ENCODE measurements at regions not wholly inside any gene's neighbourhood (a gene's known extent, or its start where the extent isn't known, plus 50 kb on each side); places are given as distances from the start of the nearest gene placed in this dataset.

GRCh38 chr2:155442755-155443372 is 744.4 kb downstream of the KCNJ3 start:
- H3K4me3 ChIP-seq, result no peak overlapping the region
- no peaks in the 10 kb centered on the region for H3F3A ChIP-seq (replicated peaks; ENCODE audit: low read depth)
- H3K4me1 ChIP-seq (ENCODE audit: insufficient read depth), result no peaks in the 10 kb centered on the region
- no peak overlapping the region for H3K27ac ChIP-seq (ENCODE audit: low read depth)
- H3K9me3 Mint-ChIP-seq, result no peaks in the 10 kb centered on the region
- no peak overlapping the region for H3K27ac Mint-ChIP-seq
- H4K20me1 ChIP-seq (replicated peaks; ENCODE audit: insufficient read depth), result no peaks in the 10 kb centered on the region
- no peak overlapping the region for H2AFZ ChIP-seq
- ATAC-seq (no peak), DNase-seq (ENCODE audit: low spot score) (no peak)
- no peaks in the 10 kb centered on the region for H3K4me1 Mint-ChIP-seq
- H3K79me2 ChIP-seq (replicated peaks; ENCODE audit: insufficient read depth), result no peaks in the 10 kb centered on the region
- H3K4me2 ChIP-seq, result no peak overlapping the region
- H3K27me3 Mint-ChIP-seq (ENCODE audit: insufficient read depth, low read depth, poor library complexity), result no peaks in the 10 kb centered on the region
- no peaks in the 10 kb centered on the region; the same call in 2 of the 3 replicates for H3K36me3 Mint-ChIP-seq (ENCODE audit: low read depth)
- no peak for TF ChIP-seq JUNB (IDR thresholded peaks at IDR 0.05; ENCODE audit: unreplicated experiment)
- TF ChIP-seq EZH2phosphoT487 (IDR thresholded peaks at IDR 0.05; ENCODE audit: unreplicated experiment), result no peak
- H3K4me3 Mint-ChIP-seq, result no peak overlapping the region
- H3K27me3 ChIP-seq (ENCODE audit: insufficient read depth), result no peaks in the 10 kb centered on the region
- no peaks in the 10 kb centered on the region for H3K36me3 ChIP-seq (ENCODE audit: insufficient read depth)
- H3K9me2 ChIP-seq (ENCODE audit: insufficient read depth), result no peaks in the 10 kb centered on the region

- no peaks in the 10 kb centered on the region for H3K36me3 ChIP-seq (ENCODE audit: insufficient read depth)
- TF ChIP-seq EZH2 (IDR thresholded peaks at IDR 0.05; ENCODE audit: low read depth, unreplicated experiment), result no peak
- no peak for TF ChIP-seq NANOG (IDR thresholded peaks at IDR 0.05; ENCODE audit: borderline replicate concordance)
- TF ChIP-seq STAT1 (IDR thresholded peaks at IDR 0.05; ENCODE audit: unreplicated experiment), result no peak
- TF ChIP-seq JUNB (IDR thresholded peaks at IDR 0.05; ENCODE audit: unreplicated experiment), result no peak
- no peak for TF ChIP-seq CREB1 (CRISPR knock-in tag; IDR thresholded peaks at IDR 0.05; ENCODE audit: low read depth)
- TF ChIP-seq REST (IDR thresholded peaks at IDR 0.05; ENCODE audit: unreplicated experiment), result no peak
- TF ChIP-seq ZNF462 (CRISPR knock-in tag; IDR thresholded peaks at IDR 0.05), result no peak
- no peak for TF ChIP-seq ZNF114 (CRISPR knock-in tag; IDR thresholded peaks at IDR 0.05)
- no peak for TF ChIP-seq ETS1 (IDR thresholded peaks at IDR 0.05)
- TF ChIP-seq ZNF331 (CRISPR knock-in tag; IDR thresholded peaks at IDR 0.05; ENCODE audit: low read depth), result no peak
- no peak for TF ChIP-seq POLR2AphosphoS5 (IDR thresholded peaks at IDR 0.05; ENCODE audit: low read depth)
Measured at GRCh38 chr2:155442088-155442487, 743.6 kb downstream of the KCNJ3 start.

More at GRCh38 chr2:155442088-155442487, 743.6 kb downstream of the KCNJ3 start:
- H4K20me1 ChIP-seq (replicated peaks; ENCODE audit: insufficient read depth), result no peaks in the 10 kb centered on the region
- no peaks in the 10 kb centered on the region for H3K79me2 ChIP-seq (replicated peaks; ENCODE audit: insufficient read depth)
- no peak overlapping the region for H3K4me2 ChIP-seq
- Mint-ChIP-seq H3K36me3 (ENCODE audit: low read depth) (no peaks in the 10 kb centered on the region; the same call in 2 of the 3 replicates), H3K4me1 (no peaks in the 10 kb centered on the region), H3K4me3 (no peak overlapping the region), H3K27me3 (ENCODE audit: insufficient read depth, low read depth, poor library complexity) (no peaks in the 10 kb centered on the region), H3K27ac (no peak overlapping the region), H3K9me3 (no peaks in the 10 kb centered on the region; the same call in 2 of the 3 replicates)
- no peaks in the 10 kb centered on the region for H3K27me3 ChIP-seq (ENCODE audit: insufficient read depth)
- H3K9me2 ChIP-seq (ENCODE audit: insufficient read depth), result no peaks in the 10 kb centered on the region
- DNase-seq (ENCODE audit: low spot score) (no peak), ATAC-seq (no peak)
- H3F3A ChIP-seq (replicated peaks; ENCODE audit: low read depth), result no peaks in the 10 kb centered on the region
- H3K27ac ChIP-seq (ENCODE audit: low read depth), result no peak overlapping the region
- H3K4me1 ChIP-seq (ENCODE audit: insufficient read depth), result no peaks in the 10 kb centered on the region
- H3K4me3 ChIP-seq, result no peak overlapping the region
- no peak overlapping the region for H2AFZ ChIP-seq

Data from GM23338 (cell line).